Vagina (tissue), 2 donors: ENCODE measurements at regions not wholly inside any gene's neighbourhood (a gene's known extent, or its start where the extent isn't known, plus 50 kb on each side); places are given as distances from the start of the nearest gene placed in this dataset.

Experiments
- POLR2A ChIP-seq, 2 donors: fragments of 450-650 bp; IDR thresholded peaks; one replicate each; pipeline ENCODE4 v1.6.1; 2017; ENCODE audit warnings: antibody characterized with exemption in 2 of 2, mild to moderate bottlenecking in 2 of 2, moderate library complexity in 2 of 2
- POLR2AphosphoS5 ChIP-seq, 2 donors: sonication (generic); formaldehyde crosslinking; IDR thresholded peaks; one replicate each; pipeline ENCODE4 v1.9.0; 2017; ENCODE audit warnings: antibody characterized with exemption in 2 of 2, mild to moderate bottlenecking in 2 of 2, low read depth in 1 of 2; ENCODE audit not compliant: insufficient read depth in 1 of 2
- TF ChIP-seq, protein P1 (sequence below), 3 experiments: fragments of 450-650 bp in 2 of 3; fragments of 200-600 bp in 1 of 3; sonication (generic) in 1 of 3; IDR thresholded peaks; one replicate each; pipeline ENCODE4 v1.5.1; 2017 to 2019; ENCODE audit warnings: antibody characterized with exemption in 3 of 3, mild to moderate bottlenecking in 2 of 3, moderate library complexity in 2 of 3

DNA sequence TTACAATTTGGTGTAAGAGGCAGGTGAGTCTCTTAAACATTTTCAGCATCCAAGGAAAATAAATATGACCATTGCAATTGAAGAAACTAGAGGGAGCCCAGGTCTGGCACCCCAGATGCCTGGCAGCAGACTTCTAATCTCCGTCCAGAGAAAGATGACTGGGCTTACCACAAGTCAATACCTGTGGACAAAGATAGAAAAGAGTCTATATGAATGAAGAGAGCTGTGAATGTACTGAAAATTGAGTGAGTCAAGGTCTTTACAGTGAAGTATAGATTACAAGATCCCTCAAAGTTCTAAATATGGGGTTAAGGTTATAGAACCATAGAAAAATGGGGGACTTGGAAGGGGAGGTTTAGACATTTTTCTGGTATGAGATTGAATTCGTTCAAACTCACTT is 827.4 kb upstream of the NR2F2 start:
- TF ChIP-seq, protein P1, sequence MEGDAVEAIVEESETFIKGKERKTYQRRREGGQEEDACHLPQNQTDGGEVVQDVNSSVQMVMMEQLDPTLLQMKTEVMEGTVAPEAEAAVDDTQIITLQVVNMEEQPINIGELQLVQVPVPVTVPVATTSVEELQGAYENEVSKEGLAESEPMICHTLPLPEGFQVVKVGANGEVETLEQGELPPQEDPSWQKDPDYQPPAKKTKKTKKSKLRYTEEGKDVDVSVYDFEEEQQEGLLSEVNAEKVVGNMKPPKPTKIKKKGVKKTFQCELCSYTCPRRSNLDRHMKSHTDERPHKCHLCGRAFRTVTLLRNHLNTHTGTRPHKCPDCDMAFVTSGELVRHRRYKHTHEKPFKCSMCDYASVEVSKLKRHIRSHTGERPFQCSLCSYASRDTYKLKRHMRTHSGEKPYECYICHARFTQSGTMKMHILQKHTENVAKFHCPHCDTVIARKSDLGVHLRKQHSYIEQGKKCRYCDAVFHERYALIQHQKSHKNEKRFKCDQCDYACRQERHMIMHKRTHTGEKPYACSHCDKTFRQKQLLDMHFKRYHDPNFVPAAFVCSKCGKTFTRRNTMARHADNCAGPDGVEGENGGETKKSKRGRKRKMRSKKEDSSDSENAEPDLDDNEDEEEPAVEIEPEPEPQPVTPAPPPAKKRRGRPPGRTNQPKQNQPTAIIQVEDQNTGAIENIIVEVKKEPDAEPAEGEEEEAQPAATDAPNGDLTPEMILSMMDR (IDR thresholded peaks at IDR 0.05) = no peak
- TF ChIP-seq POLR2A (IDR thresholded peaks at IDR 0.05) (no peak), POLR2AphosphoS5 (IDR thresholded peaks at IDR 0.05; ENCODE audit: insufficient read depth in 1 of 2, low read depth in 1 of 2) (no peak)
